IPS-18a (cell line): ENCODE measurements at regions not wholly inside any gene's neighbourhood (a gene's known extent, or its start where the extent isn't known, plus 50 kb on each side); places are given as distances from the start of the nearest gene placed in this dataset.
"Not testable (repeated sequence)": the region's sequence is repeated elsewhere in the genome, so short reads cannot be mapped to it uniquely, and the experiment has no call there.

Source experiments
- H3K27ac ChIP-seq: one replicate; pipeline ENCODE4 v1.5.1; 2013; ENCODE audit warnings: low read length
- H3K27me3 ChIP-seq: one replicate; pipeline ENCODE4 v1.6.1; 2013; ENCODE audit warnings: mild to moderate bottlenecking, low read length; ENCODE audit not compliant: control insufficient read depth, insufficient read depth
- H3K36me3 ChIP-seq: one replicate; pipeline ENCODE4 v1.6.1; 2013; ENCODE audit warnings: low read depth, low read length; ENCODE audit not compliant: control insufficient read depth
- H3K4me1 ChIP-seq: one replicate; pipeline ENCODE4 v1.6.1; 2013; ENCODE audit warnings: low read depth, low read length; ENCODE audit not compliant: control insufficient read depth
- H3K4me3 ChIP-seq: one replicate; pipeline ENCODE4 v1.5.1; 2013; ENCODE audit warnings: low read length
- H3K9ac ChIP-seq: one replicate; pipeline ENCODE4 v1.6.1; 2013; ENCODE audit warnings: mild to moderate bottlenecking, low read length, moderate library complexity
- H3K9me3 ChIP-seq: one replicate; pipeline ENCODE4 v1.6.1; 2013; ENCODE audit warnings: low read depth, low read length; ENCODE audit not compliant: control insufficient read depth

DNA sequence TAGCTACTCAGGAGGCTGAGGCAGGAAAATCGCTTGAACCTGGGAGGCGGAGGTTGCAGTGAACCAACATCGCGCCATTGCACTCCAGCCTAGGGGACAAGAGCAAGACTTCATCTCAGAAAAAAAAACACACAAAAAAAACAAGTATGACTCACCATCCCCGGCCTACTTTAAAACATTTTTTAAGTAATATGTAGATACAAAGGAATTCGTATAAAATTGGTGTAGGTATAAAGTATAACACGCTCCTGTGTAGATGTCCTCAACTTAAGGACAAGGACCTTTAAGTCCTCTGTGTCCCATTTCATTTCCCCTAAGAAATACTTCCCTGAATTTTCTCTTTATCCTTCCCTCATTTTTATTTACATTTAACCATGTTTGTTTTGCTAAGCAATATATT, 73.4 kb upstream of the PKN2 start:
- no peak overlapping the region for H3K4me3 ChIP-seq
- H3K27ac ChIP-seq, result no peak overlapping the region
- H3K9me3 ChIP-seq, result no peaks in the 10 kb centered on the region
- no peak overlapping the region for H3K9ac ChIP-seq
- no peaks in the 10 kb centered on the region for H3K36me3 ChIP-seq
- H3K27me3 ChIP-seq, result no peaks in the 10 kb centered on the region
- H3K4me1 ChIP-seq, result peaks cover 5% of the 10 kb centered on the region

DNA sequence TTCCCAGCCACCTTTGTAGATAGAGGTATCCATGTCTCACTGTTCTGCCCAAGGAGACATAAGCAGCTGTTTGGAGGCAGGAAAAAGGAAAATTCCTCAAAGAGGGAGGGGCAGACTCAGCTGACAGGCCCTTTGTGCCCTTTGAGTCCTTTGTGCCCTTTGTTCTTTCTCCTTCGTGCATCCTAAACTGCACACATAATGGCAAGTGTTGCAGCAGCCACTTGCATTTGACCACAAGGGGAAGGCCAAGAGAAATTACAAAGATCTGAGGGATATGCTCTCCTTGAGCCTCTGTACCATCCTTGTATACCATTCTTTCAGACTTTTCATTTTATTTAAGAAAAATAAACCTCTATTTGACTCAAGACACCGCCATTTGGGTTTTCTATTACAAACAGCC, 71.8 kb upstream of the PKN2 start:
- no peaks in the 10 kb centered on the region for H3K27me3 ChIP-seq
- H3K9ac ChIP-seq, result no peak overlapping the region
- no peak overlapping the region for H3K4me3 ChIP-seq
- peaks cover 3% of the 10 kb centered on the region for H3K4me1 ChIP-seq
- H3K36me3 ChIP-seq, result no peaks in the 10 kb centered on the region
- H3K9me3 ChIP-seq, result peaks cover 2% of the 10 kb centered on the region
- no peak overlapping the region for H3K27ac ChIP-seq

DNA sequence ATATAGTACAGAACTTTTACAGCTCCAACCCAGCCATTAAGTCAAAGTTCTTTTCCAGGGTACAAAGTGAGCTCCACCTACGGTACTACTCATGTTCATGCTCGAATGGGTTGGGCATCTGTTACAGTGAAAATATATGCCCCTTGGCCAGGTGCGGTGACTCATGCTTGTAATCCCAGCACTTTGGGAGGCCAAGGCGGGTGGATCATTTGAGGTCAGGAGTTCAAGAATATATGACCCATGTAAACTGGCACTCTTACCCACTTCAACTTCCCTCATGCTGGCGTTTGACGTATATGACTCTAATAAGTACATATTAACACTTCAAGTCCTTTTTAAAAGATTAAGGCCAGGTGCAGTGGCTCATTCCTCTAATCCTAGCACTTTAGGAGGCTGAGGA, 71.3 kb upstream of the PKN2 start:
- no peaks in the 10 kb centered on the region for H3K4me1 ChIP-seq
- H3K27ac ChIP-seq, result no peak overlapping the region
- peaks cover 7% of the 10 kb centered on the region for H3K9me3 ChIP-seq
- no peaks in the 10 kb centered on the region for H3K27me3 ChIP-seq
- no peaks in the 10 kb centered on the region for H3K36me3 ChIP-seq
- H3K4me3 ChIP-seq, result no peak overlapping the region
- no peak overlapping the region for H3K9ac ChIP-seq

DNA sequence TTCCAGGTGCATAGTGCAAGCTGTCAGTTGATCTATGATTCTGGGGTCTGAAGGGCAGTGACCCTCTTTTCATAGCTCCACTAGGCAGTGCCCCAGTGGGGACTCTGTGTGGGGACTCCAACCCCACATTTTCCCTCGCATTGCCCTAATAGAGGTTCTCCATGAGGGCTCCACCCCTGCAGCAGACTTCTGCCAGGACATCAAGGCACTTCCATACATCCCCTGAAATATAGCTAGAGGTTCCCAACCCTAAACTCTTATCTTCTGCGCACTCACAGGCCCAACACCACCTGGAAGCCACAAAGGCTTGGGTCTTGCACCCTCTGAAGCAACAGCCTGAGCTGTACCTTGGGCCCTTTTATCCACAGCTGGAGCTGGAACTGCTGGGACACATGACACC, 65.7 kb upstream of the PKN2 start:
- peaks cover 25% of the 10 kb centered on the region for H3K9me3 ChIP-seq
- no peaks in the 10 kb centered on the region for H3K4me1 ChIP-seq
- H3K9ac ChIP-seq, result no peak overlapping the region
- H3K27me3 ChIP-seq, result no peaks in the 10 kb centered on the region
- H3K27ac ChIP-seq, result no peak overlapping the region
- H3K36me3 ChIP-seq, result no peaks in the 10 kb centered on the region
- H3K4me3 ChIP-seq, result no peak overlapping the region

DNA sequence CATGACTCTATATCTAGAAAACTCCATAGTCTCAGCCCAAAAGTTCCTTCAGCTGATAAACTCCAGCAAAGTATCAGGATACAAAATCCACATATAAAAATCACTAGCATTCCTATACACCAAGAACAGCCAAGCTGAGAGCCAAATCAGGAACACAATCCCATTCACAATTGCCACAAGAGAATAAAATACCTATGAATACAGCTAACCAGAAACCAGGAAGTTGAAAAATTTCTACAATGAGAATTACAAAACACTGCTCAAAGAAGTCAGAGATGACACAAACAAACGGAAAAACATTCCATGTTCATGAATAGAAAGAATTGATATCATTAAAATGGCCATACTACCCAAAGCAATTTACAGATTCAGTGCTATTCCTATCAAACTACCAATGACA, 61.0 kb upstream of the PKN2 start:
- not testable (repeated sequence) for H3K4me1 ChIP-seq, H3K27ac ChIP-seq, H3K36me3 ChIP-seq, H3K4me3 ChIP-seq, H3K27me3 ChIP-seq, H3K9ac ChIP-seq
- H3K9me3 ChIP-seq, result peaks cover 14% of the 10 kb centered on the region
